ENCODE measurements at regions not wholly inside any gene's neighbourhood (a gene's known extent, or its start where the extent isn't known, plus 50 kb on each side); places are given as distances from the start of the nearest gene placed in this dataset.

DNA sequence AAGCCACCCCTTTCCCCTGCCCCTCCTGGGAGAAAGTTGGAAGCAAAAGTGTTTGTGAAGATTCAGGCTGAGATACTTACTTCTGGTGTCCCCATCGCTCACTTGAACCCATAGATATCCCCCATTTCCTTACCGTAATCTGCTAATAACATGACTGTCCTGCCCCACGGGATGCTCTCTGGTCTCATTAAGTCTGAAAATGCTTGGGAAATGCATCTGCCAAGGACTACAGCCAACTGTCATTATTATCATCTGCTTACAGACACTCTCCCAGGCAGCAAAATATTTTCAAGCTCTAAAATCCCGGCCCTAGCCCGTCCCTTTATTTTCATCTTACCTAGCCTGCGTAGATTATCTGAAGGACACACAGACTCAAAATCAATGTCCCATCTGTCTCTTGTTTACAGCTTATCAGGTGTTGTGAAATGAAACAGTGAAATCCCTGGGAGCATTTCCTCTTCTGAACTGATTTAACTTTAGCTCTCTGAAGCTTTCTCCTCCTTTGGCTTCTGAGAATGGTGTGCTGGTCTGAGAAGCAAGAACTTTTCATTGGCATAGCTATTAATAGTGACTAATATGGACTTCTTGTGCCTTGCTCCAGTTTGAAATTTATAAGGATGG is 126.9 kb upstream of the OSMR start:
- no peak overlapping the region for H3K27ac Mint-ChIP-seq (ENCODE audit: low read depth)
- ATAC-seq (replicated peaks; ENCODE audit: extremely low read depth, poor library complexity, severe bottlenecking), result no peak

GRCh38 chr5:38719403-38719802 is 126.4 kb upstream of the OSMR start:
- H3K36me3 Mint-ChIP-seq (ENCODE audit: insufficient read depth), result no peaks in the 10 kb centered on the region
- DNase-seq (ENCODE audit: low spot score in 2 of 2) (no peak), ATAC-seq (replicated peaks; ENCODE audit: extremely low read depth, poor library complexity, severe bottlenecking) (no peak)
- H3K27me3 Mint-ChIP-seq, result peaks cover 34% of the 10 kb centered on the region
- H3K4me1 Mint-ChIP-seq, result no peaks in the 10 kb centered on the region
- no peak overlapping the region for H3K27ac Mint-ChIP-seq (ENCODE audit: low read depth)
- no peaks in the 10 kb centered on the region for H3K9me3 Mint-ChIP-seq
- no peak overlapping the region for H3K4me3 Mint-ChIP-seq

More for the DNA sequence above, 126.9 kb upstream of the OSMR start:
- Mint-ChIP-seq H3K4me1 (no peaks in the 10 kb centered on the region), H3K4me3 (no peak overlapping the region), H3K36me3 (ENCODE audit: insufficient read depth) (no peaks in the 10 kb centered on the region), H3K27me3 (peaks cover 33% of the 10 kb centered on the region), H3K9me3 (no peaks in the 10 kb centered on the region)
- no peak for DNase-seq (ENCODE audit: low spot score in 2 of 2)

- no peak overlapping the region for H3K27ac Mint-ChIP-seq (ENCODE audit: low read depth)
- no peaks in the 10 kb centered on the region for H3K9me3 Mint-ChIP-seq
Measured at GRCh38 chr5:38719916-38720315, 125.9 kb upstream of the OSMR start.

DNA sequence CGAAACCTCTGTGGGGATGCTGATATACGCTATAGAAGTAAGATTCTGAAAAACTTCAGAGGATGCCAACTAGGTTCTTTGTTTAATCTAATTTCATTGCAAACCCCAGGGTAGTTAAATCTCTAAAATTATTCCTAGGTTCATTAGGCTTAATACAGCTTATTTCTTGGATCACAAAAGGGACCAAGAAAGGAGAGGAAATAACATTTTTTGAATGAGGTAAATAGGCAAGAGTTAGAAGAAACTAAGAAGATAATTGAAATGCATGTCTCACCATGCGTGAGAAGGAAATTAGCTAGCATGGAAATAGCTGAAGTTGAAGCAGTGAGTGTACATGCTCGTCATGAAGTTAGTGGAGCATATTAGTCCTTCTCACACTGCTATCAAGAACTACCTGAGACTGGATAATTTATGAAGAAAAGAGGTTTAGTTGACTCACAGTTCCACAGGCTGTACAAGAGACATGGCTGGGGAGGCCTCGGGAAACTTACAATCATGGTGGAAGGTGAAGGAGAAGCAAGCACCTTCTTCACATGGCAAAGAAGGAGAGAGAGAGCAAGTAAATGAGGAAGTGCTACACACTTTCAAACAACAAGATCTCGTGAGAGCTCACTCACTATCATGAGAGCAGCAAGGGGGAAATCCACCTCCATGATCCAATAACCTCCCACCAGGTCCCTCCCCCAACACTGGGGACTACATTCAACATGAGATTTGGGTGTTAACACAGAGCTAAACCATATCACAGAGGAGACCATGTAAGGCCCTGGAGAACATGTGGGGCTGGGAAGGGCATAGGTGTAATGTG is 125.1 kb upstream of the OSMR start:
- Mint-ChIP-seq H3K27me3 (peaks cover 39% of the 10 kb centered on the region), H3K36me3 (ENCODE audit: insufficient read depth) (no peaks in the 10 kb centered on the region), H3K27ac (ENCODE audit: low read depth) (no peak overlapping the region), H3K9me3 (no peaks in the 10 kb centered on the region), H3K4me1 (no peaks in the 10 kb centered on the region), H3K4me3 (no peak overlapping the region)
- ATAC-seq (replicated peaks; ENCODE audit: extremely low read depth, poor library complexity, severe bottlenecking) (no peak), DNase-seq (ENCODE audit: low spot score in 2 of 2) (no peak)

More at GRCh38 chr5:38719916-38720315, 125.9 kb upstream of the OSMR start:
- no peak for ATAC-seq (replicated peaks; ENCODE audit: extremely low read depth, poor library complexity, severe bottlenecking)
- no peak for DNase-seq (ENCODE audit: low spot score in 2 of 2)
- Mint-ChIP-seq H3K36me3 (ENCODE audit: insufficient read depth) (no peaks in the 10 kb centered on the region), H3K27me3 (peaks cover 34% of the 10 kb centered on the region), H3K4me3 (no peak overlapping the region), H3K4me1 (no peaks in the 10 kb centered on the region)

DNA sequence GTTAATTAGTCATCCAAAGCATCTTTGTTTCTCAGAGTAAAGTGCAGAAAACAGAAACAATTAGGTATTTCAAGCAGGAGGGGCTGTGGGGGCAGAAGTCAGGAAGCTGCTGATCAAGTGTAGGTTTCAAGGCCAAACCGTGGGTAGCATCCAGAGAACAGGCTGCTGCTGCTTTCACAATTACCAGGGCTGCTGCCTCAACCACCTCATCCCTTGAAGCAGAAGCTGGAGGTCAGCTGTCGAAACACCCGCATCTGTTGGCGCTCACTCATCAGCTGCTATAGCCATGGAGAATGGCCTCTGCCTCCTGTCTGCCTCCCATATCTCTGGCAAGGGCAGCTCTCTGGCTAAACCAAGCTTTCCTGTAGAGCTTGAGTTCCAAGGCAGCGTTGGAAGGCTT is 122.9 kb upstream of the OSMR start:
- Mint-ChIP-seq H3K4me1 (no peaks in the 10 kb centered on the region), H3K4me3 (no peak overlapping the region), H3K36me3 (ENCODE audit: insufficient read depth) (no peaks in the 10 kb centered on the region), H3K9me3 (no peaks in the 10 kb centered on the region), H3K27me3 (peaks cover 56% of the 10 kb centered on the region), H3K27ac (ENCODE audit: low read depth) (no peak overlapping the region)
- DNase-seq (ENCODE audit: low spot score in 2 of 2) (no peak), ATAC-seq (replicated peaks; ENCODE audit: extremely low read depth, poor library complexity, severe bottlenecking) (no peak)

DNA sequence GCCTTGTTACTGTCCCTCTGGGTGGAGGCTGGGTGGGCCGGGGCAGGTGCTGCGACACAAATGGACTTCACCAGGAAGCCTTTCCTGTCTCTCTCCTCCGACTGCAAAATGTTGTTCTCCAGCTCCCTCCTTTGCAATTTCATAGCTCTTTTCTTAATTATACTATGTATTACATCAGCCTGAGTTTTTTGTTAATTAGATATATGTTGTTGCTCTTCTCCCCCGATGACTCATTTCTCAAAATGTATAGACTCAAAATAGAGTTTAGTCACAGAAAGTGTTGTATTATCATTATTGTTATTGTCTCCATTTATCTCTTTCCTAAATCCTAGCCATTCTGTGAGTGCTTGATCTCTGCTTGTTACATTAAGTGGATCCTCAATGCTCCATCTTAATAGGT is 122.4 kb upstream of the OSMR start:
- Mint-ChIP-seq H3K27ac (ENCODE audit: low read depth) (no peak overlapping the region), H3K36me3 (ENCODE audit: insufficient read depth) (no peaks in the 10 kb centered on the region), H3K27me3 (peaks cover 60% of the 10 kb centered on the region), H3K9me3 (no peaks in the 10 kb centered on the region), H3K4me3 (no peak overlapping the region), H3K4me1 (no peaks in the 10 kb centered on the region)
- ATAC-seq (replicated peaks; ENCODE audit: extremely low read depth, poor library complexity, severe bottlenecking) (no peak), DNase-seq (ENCODE audit: low spot score in 2 of 2) (no peak)

DNA sequence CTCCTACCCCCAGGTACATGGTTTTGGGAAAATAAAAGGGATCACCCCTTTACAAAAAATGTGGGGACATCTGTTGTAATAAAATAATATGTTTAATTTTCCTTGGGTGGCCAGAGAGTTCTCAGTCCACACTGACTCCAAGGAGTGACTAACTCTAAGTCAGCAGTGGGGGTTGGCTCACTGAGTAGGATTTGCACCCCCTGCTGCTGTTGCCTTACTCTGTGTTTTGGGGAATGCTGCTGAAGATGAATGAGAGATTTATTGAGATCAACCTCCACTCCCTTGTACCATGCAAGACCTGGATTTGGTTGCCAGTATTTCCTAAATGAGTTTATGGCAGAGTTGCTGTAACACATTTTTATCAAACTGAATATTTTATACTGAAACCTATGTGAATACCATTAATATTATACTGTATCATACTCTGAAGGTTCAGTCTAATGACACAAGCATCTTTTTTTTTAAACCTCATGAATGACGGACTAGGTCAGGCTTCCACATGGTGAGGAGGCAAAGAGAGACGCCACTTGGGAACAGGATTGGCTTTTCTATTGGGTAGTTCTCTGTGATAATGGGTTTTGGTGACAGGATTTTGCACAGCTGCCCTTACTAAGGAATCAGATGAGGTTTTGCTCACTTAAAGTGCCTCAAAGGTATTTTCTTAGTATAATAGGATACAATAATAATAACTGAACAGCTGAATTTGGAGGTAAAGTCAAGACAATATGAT is 121.3 kb upstream of the OSMR start:
- no peak for DNase-seq (ENCODE audit: low spot score in 2 of 2)
- no peak overlapping the region for H3K4me3 Mint-ChIP-seq
- no peaks in the 10 kb centered on the region for H3K36me3 Mint-ChIP-seq (ENCODE audit: insufficient read depth)
- no peaks in the 10 kb centered on the region for H3K9me3 Mint-ChIP-seq
- H3K27me3 Mint-ChIP-seq, result peaks cover 52% of the 10 kb centered on the region
- no peak overlapping the region for H3K27ac Mint-ChIP-seq (ENCODE audit: low read depth)
- H3K4me1 Mint-ChIP-seq, result no peaks in the 10 kb centered on the region
- ATAC-seq (replicated peaks; ENCODE audit: extremely low read depth, poor library complexity, severe bottlenecking), result no peak

DNA sequence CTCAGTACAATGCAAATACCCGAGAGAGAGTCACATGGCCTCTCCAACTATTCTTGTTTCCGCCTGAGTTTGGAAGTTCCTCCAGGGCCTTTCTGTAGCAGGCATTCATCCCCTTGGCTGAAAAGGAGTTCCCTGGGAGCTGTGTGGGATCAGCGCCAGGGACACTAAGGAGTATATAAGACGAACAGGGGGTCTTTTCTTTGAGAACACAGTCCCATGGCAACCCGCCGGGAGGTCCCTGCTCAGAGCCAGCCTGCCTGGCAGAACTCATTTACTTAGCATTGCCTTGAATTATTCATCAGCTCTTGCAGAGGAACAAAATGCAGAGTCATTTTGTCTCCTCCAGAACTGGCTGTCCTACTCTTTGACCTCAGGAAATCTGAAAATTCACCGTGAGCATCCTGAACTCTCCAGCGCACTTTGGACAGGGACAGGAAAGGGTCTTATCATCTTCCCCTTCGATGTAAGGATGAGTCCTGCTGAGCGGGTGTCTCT is 120.4 kb upstream of the OSMR start:
- H3K27ac Mint-ChIP-seq (ENCODE audit: low read depth), result no peak overlapping the region
- ATAC-seq (replicated peaks; ENCODE audit: extremely low read depth, poor library complexity, severe bottlenecking) (no peak), DNase-seq (ENCODE audit: low spot score in 2 of 2) (no peak)
- H3K4me1 Mint-ChIP-seq, result no peaks in the 10 kb centered on the region
- H3K27me3 Mint-ChIP-seq, result peaks cover 53% of the 10 kb centered on the region
- H3K4me3 Mint-ChIP-seq, result no peak overlapping the region
- H3K9me3 Mint-ChIP-seq, result no peaks in the 10 kb centered on the region
- no peaks in the 10 kb centered on the region for H3K36me3 Mint-ChIP-seq (ENCODE audit: insufficient read depth)

DNA sequence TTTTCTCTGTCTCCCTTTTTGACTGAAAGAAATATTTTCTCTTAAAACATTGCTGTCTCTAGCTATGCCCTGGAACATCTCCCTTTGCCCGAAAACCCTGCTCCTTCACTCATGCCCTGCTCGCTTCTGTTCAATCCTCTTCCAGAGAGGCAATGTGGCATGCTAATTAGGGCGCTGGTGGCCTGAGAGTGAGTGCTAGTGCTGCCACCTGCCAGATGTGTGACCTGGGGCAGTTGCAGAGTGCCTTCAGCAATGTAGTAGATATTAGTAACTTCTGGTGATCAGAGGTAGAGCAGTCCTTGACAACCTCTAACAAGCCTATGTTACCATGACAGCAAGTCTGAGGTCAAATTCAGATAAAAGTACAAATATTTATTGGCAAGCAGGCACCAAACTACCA is 119.5 kb upstream of the OSMR start:
- no peak for DNase-seq (ENCODE audit: low spot score in 2 of 2)

GRCh38 chr5:38728029-38728428 is 117.8 kb upstream of the OSMR start:
- no peak overlapping the region for H3K27ac Mint-ChIP-seq (ENCODE audit: low read depth)
- no peak for ATAC-seq (replicated peaks; ENCODE audit: extremely low read depth, poor library complexity, severe bottlenecking)
- H3K4me3 Mint-ChIP-seq, result no peak overlapping the region
- peaks cover 60% of the 10 kb centered on the region for H3K27me3 Mint-ChIP-seq
- no peaks in the 10 kb centered on the region for H3K36me3 Mint-ChIP-seq (ENCODE audit: insufficient read depth)
- no peaks in the 10 kb centered on the region for H3K9me3 Mint-ChIP-seq
- DNase-seq (ENCODE audit: low spot score in 2 of 2), result no peak
- H3K4me1 Mint-ChIP-seq, result no peaks in the 10 kb centered on the region

More for the DNA sequence above, 119.5 kb upstream of the OSMR start:
- no peaks in the 10 kb centered on the region for H3K9me3 Mint-ChIP-seq
- peaks cover 49% of the 10 kb centered on the region for H3K27me3 Mint-ChIP-seq
- H3K4me3 Mint-ChIP-seq, result no peak overlapping the region
- no peaks in the 10 kb centered on the region for H3K4me1 Mint-ChIP-seq
- no peak overlapping the region for H3K27ac Mint-ChIP-seq (ENCODE audit: low read depth)
- no peaks in the 10 kb centered on the region for H3K36me3 Mint-ChIP-seq (ENCODE audit: insufficient read depth)
- ATAC-seq (replicated peaks; ENCODE audit: extremely low read depth, poor library complexity, severe bottlenecking), result no peak

- Mint-ChIP-seq H3K27me3 (peaks cover 50% of the 10 kb centered on the region), H3K4me1 (no peaks in the 10 kb centered on the region), H3K4me3 (no peak overlapping the region), H3K27ac (ENCODE audit: low read depth) (no peak overlapping the region), H3K9me3 (no peaks in the 10 kb centered on the region), H3K36me3 (ENCODE audit: insufficient read depth) (no peaks in the 10 kb centered on the region)
- ATAC-seq (replicated peaks; ENCODE audit: extremely low read depth, poor library complexity, severe bottlenecking) (no peak), DNase-seq (ENCODE audit: low spot score in 2 of 2) (no peak)
Measured at GRCh38 chr5:38731461-38731860, 114.4 kb upstream of the OSMR start.

DNA sequence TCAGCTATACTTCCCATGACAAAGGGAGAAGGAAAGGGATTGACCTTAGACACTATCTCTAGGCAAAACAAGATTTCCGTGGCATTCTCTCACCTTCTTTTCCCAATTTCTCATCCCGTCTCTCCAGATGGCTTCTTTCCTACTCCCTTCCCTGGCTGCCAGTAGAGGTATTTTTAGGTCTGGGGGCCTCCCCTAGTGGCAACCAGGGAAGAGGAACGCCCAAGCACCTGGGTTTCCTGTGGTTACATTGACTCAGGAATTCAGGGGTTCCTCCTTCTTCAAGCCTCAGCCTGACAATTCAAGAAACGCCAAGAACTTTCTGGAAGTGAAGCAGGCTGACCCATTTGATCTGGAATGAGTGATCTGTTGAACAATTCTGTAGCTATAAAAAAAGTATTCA is 111.5 kb upstream of the OSMR start:
- Mint-ChIP-seq H3K4me3 (no peak overlapping the region), H3K9me3 (no peaks in the 10 kb centered on the region), H3K36me3 (ENCODE audit: insufficient read depth) (no peaks in the 10 kb centered on the region), H3K4me1 (no peaks in the 10 kb centered on the region), H3K27ac (ENCODE audit: low read depth) (no peak overlapping the region), H3K27me3 (peaks cover 43% of the 10 kb centered on the region)
- ATAC-seq (replicated peaks; ENCODE audit: extremely low read depth, poor library complexity, severe bottlenecking) (no peak), DNase-seq (ENCODE audit: low spot score in 2 of 2) (no peak)

Measured in central memory CD8-positive, alpha-beta T cell (primary cell).